B cell (primary cell): ENCODE measurements at regions not wholly inside any gene's neighbourhood (a gene's known extent, or its start where the extent isn't known, plus 50 kb on each side); places are given as distances from the start of the nearest gene placed in this dataset.
"Not testable (repeated sequence)": the region's sequence is repeated elsewhere in the genome, so short reads cannot be mapped to it uniquely, and the experiment has no call there.

ENCODE experiments used
- ATAC-seq: fragments of 200-7000 bp; cut with Tn5 transposase; one replicate; pipeline ENCODE4 v1.10.0; 2021; ENCODE audit warnings: low read depth, mild to moderate bottlenecking, moderate number of reproducible peaks, moderate library complexity
- CTCF ChIA-PET: fragments of 350-600 bp; sonication (Branson Sonifier 250); formaldehyde crosslinking; loops from one replicate; lab custom pipeline; 2021; ENCODE audit warnings: antibody characterized with exemption, inconsistent platforms; lab: Charles Lee
- POLR2A ChIA-PET: fragments of 350-600 bp; sonication (Branson Sonifier 250); formaldehyde crosslinking; loops from one replicate; lab custom pipeline; 2021; ENCODE audit warnings: antibody characterized with exemption; lab: Charles Lee
- DNase-seq: peaks from one replicate; pipeline ENCODE4 v3.0.0; 2013
- H2AFZ ChIP-seq: 2 replicates; pipeline ENCODE4 v1.6.1; 2012; ENCODE audit warnings: mild to moderate bottlenecking, low read depth, low read length; ENCODE audit not compliant: insufficient read depth, poor library complexity, severe bottlenecking
- H3K27ac ChIP-seq, 2 donors: 1 replicate in 1 of 2; 2 replicates in 1 of 2; pipeline ENCODE4 v1.5.1; 2012 to 2013; ENCODE audit warnings: low read length in 2 of 2, mild to moderate bottlenecking in 2 of 2, moderate library complexity in 1 of 2
- H3K27me3 ChIP-seq, 4 experiments: fragments of 200-600 bp in 1 of 4; sonication (generic) in 1 of 4; replicated peaks in 1 of 4; 1 replicate in 2 of 4; 2 replicates in 2 of 4; pipeline versions ENCODE4 v1.6.1 to v1.7.0; 2013 to 2016; ENCODE audit warnings: low read length in 3 of 4, mild to moderate bottlenecking in 2 of 4, mixed read lengths in 1 of 4, moderate library complexity in 1 of 4; ENCODE audit not compliant: insufficient read depth in 4 of 4, control insufficient read depth in 3 of 4; ENCODE audit errors: control extremely low read depth in 1 of 4
- H3K36me3 ChIP-seq, 2 experiments: replicated peaks in 1 of 2; 1 replicate in 1 of 2; 2 replicates in 1 of 2; pipeline versions ENCODE4 v1.6.1 to v1.7.1; 2013; ENCODE audit warnings: low read length in 1 of 2; ENCODE audit not compliant: insufficient read depth in 2 of 2, control insufficient read depth in 1 of 2; ENCODE audit errors: control extremely low read depth in 1 of 2, extremely low read depth in 1 of 2
- H3K4me1 ChIP-seq, 2 donors: fragments of 200-600 bp in 1 of 2; sonication (generic) in 1 of 2; 1 replicate in 1 of 2; 2 replicates in 1 of 2; pipeline versions ENCODE4 v1.5.1 to v1.6.1; 2013 to 2017; ENCODE audit warnings: low read length in 2 of 2; ENCODE audit not compliant: control insufficient read depth in 2 of 2, insufficient read depth in 2 of 2
- H3K4me2 ChIP-seq: replicated peaks from 2 replicates; pipeline ENCODE3; 2012; ENCODE audit warnings: mild to moderate bottlenecking, low read depth, low read length; ENCODE audit not compliant: poor library complexity, severe bottlenecking
- H3K4me3 ChIP-seq, 5 experiments: fragments of 200-600 bp in 1 of 5; sonication (generic) in 1 of 5; 1 replicate in 3 of 5; 2 replicates in 2 of 5; pipeline versions ENCODE4 v1.5.1 to v1.7.0; 2011 to 2016; ENCODE audit warnings: low read length in 4 of 5, mild to moderate bottlenecking in 4 of 5, low read depth in 2 of 5, control low read depth in 1 of 5, moderate library complexity in 1 of 5; ENCODE audit not compliant: insufficient read depth in 1 of 5; ENCODE audit errors: control extremely low read depth in 1 of 5, extremely low read depth in 1 of 5
- H3K79me2 ChIP-seq: fragments of 200-600 bp; sonication (generic); one replicate; pipeline ENCODE4 v1.6.0; 2016; ENCODE audit warnings: low read length; ENCODE audit not compliant: control insufficient read depth, insufficient read depth
- H3K9ac ChIP-seq: fragments of 200-600 bp; sonication (generic); 2 replicates; pipeline ENCODE4 v1.6.1; 2017; ENCODE audit warnings: mild to moderate bottlenecking, low read length, moderate library complexity
- H3K9me3 ChIP-seq, 3 donors: one replicate each; pipeline versions ENCODE4 v1.6.1 to v1.7.1; 2013; ENCODE audit warnings: low read length in 2 of 3; ENCODE audit not compliant: control insufficient read depth in 2 of 3, insufficient read depth in 1 of 3; ENCODE audit errors: control extremely low read depth in 1 of 3
- H4K20me1 ChIP-seq: 2 replicates; pipeline ENCODE4 v1.6.0; 2012; ENCODE audit warnings: mild to moderate bottlenecking, low read length; ENCODE audit not compliant: insufficient read depth, control insufficient read depth, poor library complexity, severe bottlenecking
- H3K27ac Mint-ChIP-seq: one replicate; pipeline ENCODE4 v1.8.0; 2021; ENCODE audit warnings: mixed read lengths
- H3K27me3 Mint-ChIP-seq: one replicate; pipeline ENCODE4 v1.8.0; 2021; ENCODE audit warnings: mixed read lengths
- H3K4me1 Mint-ChIP-seq: one replicate; pipeline ENCODE4 v1.8.0; 2021; ENCODE audit warnings: mixed read lengths
- H3K4me3 Mint-ChIP-seq: one replicate; pipeline ENCODE4 v1.8.0; 2021; ENCODE audit warnings: mixed read lengths
- H3K9me3 Mint-ChIP-seq: one replicate; pipeline ENCODE4 v1.8.0; 2022; ENCODE audit warnings: mixed read lengths; ENCODE audit not compliant: insufficient read depth
- CTCF ChIP-seq: fragments of 200-600 bp; IDR thresholded peaks from one replicate; pipeline ENCODE4 v1.8.0; 2022; ENCODE audit warnings: antibody characterized with exemption, mild to moderate bottlenecking
- EZH2 ChIP-seq: IDR thresholded peaks from 2 replicates; pipeline ENCODE4 v1.6.1; 2012; ENCODE audit warnings: borderline replicate concordance, low read depth, mild to moderate bottlenecking, moderate library complexity, low read length; ENCODE audit not compliant: insufficient read depth, poor library complexity, severe bottlenecking
- WGBS: methylation state at CpG from one replicate; pipeline ENCODE4 v1.1.5; 2013; ENCODE audit warnings: missing lambda C conversion rate; ENCODE audit not compliant: insufficient coverage; 5-methylcytosine and 5-hydroxymethylcytosine counted together
- intact Hi-C: fragments of 100-400 bp; cut with micrococcal nuclease; formaldehyde crosslinking; loops from one replicate; pipeline ENCODE4 v1.10.0; 2022

GRCh38 chr16:59614466-59615240 lies 880.5 kb upstream of the GOT2 start:
- CTCF ChIA-PET = no interaction called here
- intact Hi-C loops = no loop called here
- Mint-ChIP-seq H3K9me3 (no peaks in the 10 kb centered on the region), H3K4me3 (no peak overlapping the region), H3K27ac (no peak overlapping the region), H3K27me3 (no peaks in the 10 kb centered on the region), H3K4me1 (no peaks in the 10 kb centered on the region)
- no peaks in the 10 kb centered on the region for H3K79me2 ChIP-seq
- no peaks in the 10 kb centered on the region for H4K20me1 ChIP-seq
- no peak for DNase-seq
- H3K4me1 ChIP-seq = no peaks in the 10 kb centered on the region
- H3K27me3 ChIP-seq = no peaks in the 10 kb centered on the region
- TF ChIP-seq CTCF (no peak), EZH2 (no peak)
- no CpG with 5 or more reads among the region's 2 CpGs for WGBS
- ATAC-seq = no peak
- H3K9me3 ChIP-seq = no peaks in the 10 kb centered on the region
- POLR2A ChIA-PET = no interaction called here
- no peak overlapping the region for H3K9ac ChIP-seq
- no peak overlapping the region for H2AFZ ChIP-seq
- H3K4me2 ChIP-seq = no peak overlapping the region
- no peak overlapping the region for H3K27ac ChIP-seq
- no peaks in the 10 kb centered on the region for H3K36me3 ChIP-seq
- no peak overlapping the region for H3K4me3 ChIP-seq

- H3K36me3 ChIP-seq, H3K27ac Mint-ChIP-seq, H3K9me3 ChIP-seq, H3K9ac ChIP-seq, H3K4me3 Mint-ChIP-seq, H4K20me1 ChIP-seq, ATAC-seq, H3K4me2 ChIP-seq, H2AFZ ChIP-seq, DNase-seq, H3K27me3 Mint-ChIP-seq, H3K4me1 Mint-ChIP-seq, H3K4me1 ChIP-seq, H3K4me3 ChIP-seq, intact Hi-C loops, H3K27ac ChIP-seq, CTCF ChIA-PET, H3K79me2 ChIP-seq, H3K9me3 Mint-ChIP-seq, H3K27me3 ChIP-seq, POLR2A ChIA-PET: not testable (repeated sequence)
- WGBS = 50% methylated on average over 2 of the region's 8 CpGs
Observed at GRCh38 chr16:59612910-59613620, 878.9 kb upstream of the GOT2 start.
